HEK293 (cell line): ENCODE measurements at regions not wholly inside any gene's neighbourhood (a gene's known extent, or its start where the extent isn't known, plus 50 kb on each side); places are given as distances from the start of the nearest gene placed in this dataset.

Source experiments
- CTCF ChIA-PET: fragments of 350-600 bp; formaldehyde crosslinking; extraction: SDS; loops from one replicate; lab custom pipeline; 2021; ENCODE audit warnings: antibody characterized with exemption; lab: Yijun Ruan, JAX
- POLR2A ChIA-PET: fragments of 300-600 bp; formaldehyde crosslinking; extraction: SDS; loops from one replicate; lab custom pipeline; 2020; ENCODE audit warnings: antibody characterized with exemption, inconsistent platforms; lab: Yijun Ruan, JAX
- H3K27ac ChIP-seq: fragments of 200-500 bp; sonication (Bioruptor generic); 2 replicates; pipeline ENCODE4 v1.5.1; 2014; ENCODE audit warnings: low read depth, low read length, control low read depth, inconsistent platforms; ENCODE audit errors: extremely low read depth
- H3K36me3 ChIP-seq, 2 experiments: fragments of 200-500 bp in 1 of 2; sonication (Bioruptor generic) in 1 of 2; 1 replicate in 1 of 2; 2 replicates in 1 of 2; pipeline ENCODE4 v1.5.1; 2014 to 2017; ENCODE audit warnings: inconsistent platforms in 2 of 2, low read length in 2 of 2; ENCODE audit not compliant: control insufficient read depth in 2 of 2, insufficient read depth in 1 of 2
- H3K4me1 ChIP-seq: fragments of 200-500 bp; sonication (Bioruptor generic); 2 replicates; pipeline ENCODE4 v1.5.1; 2014; ENCODE audit warnings: mild to moderate bottlenecking, low read length, inconsistent platforms; ENCODE audit not compliant: control insufficient read depth, insufficient read depth
- H3K4me3 ChIP-seq: 2 replicates; pipeline ENCODE4 v1.5.1; 2011; ENCODE audit warnings: low read depth, mild to moderate bottlenecking, control low read depth, low read length, moderate library complexity
- H3K9me3 ChIP-seq: fragments of 200-500 bp; sonication (Bioruptor generic); 2 replicates; pipeline ENCODE4 v1.5.1; 2014; ENCODE audit warnings: low read depth, low read length, inconsistent platforms; ENCODE audit not compliant: control insufficient read depth, insufficient read depth
- BCL6B ChIP-seq: fragments of 450-650 bp; formaldehyde crosslinking; IDR thresholded peaks from 2 replicates; pipeline ENCODE4 v1.5.1; 2017; ENCODE audit warnings: missing biosample characterization, missing genetic modification characterization
- KLF9 ChIP-seq: fragments of 450-650 bp; formaldehyde crosslinking; IDR thresholded peaks from 2 replicates; pipeline ENCODE4 v1.5.1; 2016; ENCODE audit warnings: missing biosample characterization, missing genetic modification characterization, low read depth
- PRDM4 ChIP-seq: fragments of 450-650 bp; formaldehyde crosslinking; IDR thresholded peaks from 2 replicates; pipeline ENCODE4 v1.5.1; 2017; ENCODE audit warnings: missing biosample characterization, missing genetic modification characterization
- YY2 ChIP-seq: fragments of 450-650 bp; formaldehyde crosslinking; IDR thresholded peaks from 2 replicates; pipeline ENCODE4 v1.5.1; 2016; ENCODE audit warnings: missing biosample characterization, missing genetic modification characterization
- ZBTB10 ChIP-seq: fragments of 450-650 bp; formaldehyde crosslinking; IDR thresholded peaks from 2 replicates; pipeline ENCODE4 v1.5.1; 2016; ENCODE audit warnings: missing biosample characterization, missing genetic modification characterization
- ZNF23 ChIP-seq: fragments of 450-650 bp; formaldehyde crosslinking; IDR thresholded peaks from 2 replicates; pipeline ENCODE4 v1.5.1; 2016; ENCODE audit warnings: missing biosample characterization, missing genetic modification characterization, borderline replicate concordance
- ZNF423 ChIP-seq: fragments of 450-650 bp; formaldehyde crosslinking; IDR thresholded peaks from 2 replicates; pipeline ENCODE4 v1.5.1; 2016; ENCODE audit warnings: missing biosample characterization, missing genetic modification characterization
- ZNF518A ChIP-seq: fragments of 450-650 bp; formaldehyde crosslinking; conservative IDR thresholded peaks from 2 replicates; pipeline ENCODE4 v1.5.1; 2016; ENCODE audit warnings: low read depth, missing biosample characterization, missing genetic modification characterization
- ZNF670 ChIP-seq: fragments of 450-650 bp; formaldehyde crosslinking; IDR thresholded peaks from 2 replicates; pipeline ENCODE4 v1.5.1; 2016; ENCODE audit warnings: missing biosample characterization, missing genetic modification characterization, low read depth
- ZNF768 ChIP-seq: fragments of 450-650 bp; formaldehyde crosslinking; IDR thresholded peaks from 2 replicates; pipeline ENCODE4 v1.5.1; 2018; ENCODE audit warnings: missing biosample characterization, mild to moderate bottlenecking, missing genetic modification characterization

- TF ChIP-seq PRDM4 (tag by site-specific recombination) (no peak), ZBTB10 (no peak), ZNF768 (tag by site-specific recombination) (no peak), KLF9 (tag by site-specific recombination) (no peak), BCL6B (tag by site-specific recombination) (no peak), ZNF23 (tag by site-specific recombination) (no peak)
- TF ChIP-seq, all 188 proteins: peak for 0
- H3K36me3 ChIP-seq, result no peaks in the 10 kb centered on the region
- no peaks in the 10 kb centered on the region for H3K9me3 ChIP-seq
- H3K4me1 ChIP-seq, result no peaks in the 10 kb centered on the region
- no peak overlapping the region for H3K27ac ChIP-seq
- H3K4me3 ChIP-seq, result no peak overlapping the region
- ChIA-PET POLR2A (no interaction called here), CTCF (no interaction called here)
These were observed 496.1 kb upstream of the MYT1L start for GRCh38 chr2:2827046-2827636.

- Histone ChIP-seq H3K4me1 (no peaks in the 10 kb centered on the region), H3K9me3 (no peaks in the 10 kb centered on the region; the same call in 1 of the 2 replicates), H3K4me3 (no peak overlapping the region), H3K27ac (no peak overlapping the region), H3K36me3 (no peaks in the 10 kb centered on the region)
- CTCF ChIA-PET, result no interaction called here
- POLR2A ChIA-PET, result no interaction called here
- TF ChIP-seq PRDM4 (tag by site-specific recombination) (no peak), YY2 (tag by site-specific recombination) (no peak), ZNF423 (tag by site-specific recombination) (no peak), ZNF670 (tag by site-specific recombination) (no peak), ZNF518A (no peak)
These were observed 495.5 kb upstream of the MYT1L start for GRCh38 chr2:2826621-2827020.
